Mesendoderm (in vitro differentiated cells): ENCODE measurements at regions not wholly inside any gene's neighbourhood (a gene's known extent, or its start where the extent isn't known, plus 50 kb on each side); places are given as distances from the start of the nearest gene placed in this dataset. TPM values are rescaled to one million over a fixed set of nuclear protein-coding genes. Genes with fewer than 3 reads are reported as not detected.
A peak's percentile ranks its signal among the peaks of the same experiment; 100 is the strongest.

ENCODE experiments used
- DNase-seq: peaks from one replicate; pipeline ENCODE4 v3.0.0; 2013
- H2AK5ac ChIP-seq: 2 replicates; pipeline ENCODE4 v1.6.1; 2013; ENCODE audit warnings: low read length, inconsistent platforms
- H2BK120ac ChIP-seq: 2 replicates; pipeline ENCODE4 v1.6.1; 2013; ENCODE audit warnings: low read depth, mild to moderate bottlenecking, low read length, moderate library complexity, mixed read lengths
- H2BK15ac ChIP-seq: replicated peaks from 2 replicates; pipeline ENCODE4 v1.6.1; 2013; ENCODE audit warnings: low read depth, mild to moderate bottlenecking, moderate library complexity
- H2BK5ac ChIP-seq: 2 replicates; pipeline ENCODE4 v1.6.1; 2013; ENCODE audit warnings: low read length, inconsistent platforms
- H3K18ac ChIP-seq: 2 replicates; pipeline ENCODE4 v1.6.1; 2013; ENCODE audit warnings: mild to moderate bottlenecking, low read length, mixed read lengths
- H3K23ac ChIP-seq: one replicate; pipeline ENCODE4 v1.6.1; 2013; ENCODE audit warnings: low read length
- H3K27ac ChIP-seq: 2 replicates; pipeline ENCODE4 v1.5.1; 2013; ENCODE audit warnings: low read depth, mild to moderate bottlenecking, inconsistent platforms, low read length, moderate library complexity
- H3K27me3 ChIP-seq: 2 replicates; pipeline ENCODE4 v1.6.1; 2013; ENCODE audit warnings: low read length, control low read depth, mild to moderate bottlenecking, inconsistent platforms; ENCODE audit not compliant: insufficient read depth, poor library complexity
- H3K36me3 ChIP-seq: 2 replicates; pipeline ENCODE4 v1.6.1; 2013; ENCODE audit warnings: low read length, inconsistent platforms; ENCODE audit not compliant: control insufficient read depth, insufficient read depth
- H3K4ac ChIP-seq: one replicate; pipeline ENCODE4 v1.6.1; 2013; ENCODE audit warnings: low read depth, mild to moderate bottlenecking, low read length, moderate library complexity
- H3K4me1 ChIP-seq: 2 replicates; pipeline ENCODE4 v1.6.1; 2013; ENCODE audit warnings: low read depth, low read length, inconsistent platforms; ENCODE audit not compliant: control insufficient read depth
- H3K4me2 ChIP-seq: 2 replicates; pipeline ENCODE4 v1.6.1; 2013; ENCODE audit warnings: low read length
- H3K4me3 ChIP-seq: 2 replicates; pipeline ENCODE4 v1.5.1; 2013; ENCODE audit warnings: mild to moderate bottlenecking, low read length
- H3K56ac ChIP-seq: one replicate; pipeline ENCODE4 v1.6.1; 2013; ENCODE audit warnings: low read length
- H3K79me1 ChIP-seq: 2 replicates; pipeline ENCODE4 v1.6.1; 2013; ENCODE audit warnings: low read length, inconsistent platforms
- H3K79me2 ChIP-seq: 2 replicates; pipeline ENCODE4 v1.6.1; 2013; ENCODE audit warnings: mild to moderate bottlenecking, low read length; ENCODE audit not compliant: control insufficient read depth, insufficient read depth
- H3K9ac ChIP-seq: 2 replicates; pipeline ENCODE4 v1.6.1; 2013; ENCODE audit warnings: low read length, inconsistent platforms
- H4K5ac ChIP-seq: one replicate; pipeline ENCODE4 v1.6.1; 2013; ENCODE audit warnings: low read length
- H4K8ac ChIP-seq: one replicate; pipeline ENCODE4 v1.6.1; 2013; ENCODE audit warnings: low read depth, mild to moderate bottlenecking, control low read depth, low read length, moderate library complexity
- WGBS: extraction: QIAGEN DNeasy Blood & Tissue Kit; methylation state at CpG from one replicate; pipeline ENCODE4 v1.1.7; 2013; ENCODE audit warnings: low lambda C conversion rate, missing lambda C conversion rate; ENCODE audit not compliant: insufficient coverage; ENCODE audit errors: extremely low coverage; 5-methylcytosine and 5-hydroxymethylcytosine counted together
- small RNA-seq: library from polyadenylated mRNA; stranded (forward); fragments of <200 nt; extraction: miRNeasy Mini kit (QIAGEN cat#:217004); gene quantifications from one replicate; pipeline ENCODE3, GENCODE V24; 2013; ENCODE audit not compliant: insufficient read depth

- H3K4ac ChIP-seq: no peak overlapping the region
- WGBS: no CpG with 5 or more reads among the region's 2 CpGs
- no peak overlapping the region for H4K8ac ChIP-seq
- H3K27ac ChIP-seq: no peak overlapping the region
- H3K4me1 ChIP-seq: no peaks in the 10 kb centered on the region
- H3K4me2 ChIP-seq: no peak overlapping the region
- H3K36me3 ChIP-seq: no peaks in the 10 kb centered on the region
- no peaks in the 10 kb centered on the region for H3K79me1 ChIP-seq
- no peak overlapping the region for H2BK120ac ChIP-seq
- DNase-seq: no peak
- H2BK5ac ChIP-seq: no peak overlapping the region
- H3K23ac ChIP-seq: no peak overlapping the region
- no peak overlapping the region for H2BK15ac ChIP-seq
- no peak overlapping the region for H3K18ac ChIP-seq
- H4K5ac ChIP-seq: no peak overlapping the region
- H3K9ac ChIP-seq: no peak overlapping the region
- no peaks in the 10 kb centered on the region for H3K79me2 ChIP-seq
- no peaks in the 10 kb centered on the region for H3K27me3 ChIP-seq
- H3K56ac ChIP-seq: no peak overlapping the region
- no peak overlapping the region for H2AK5ac ChIP-seq
- no peak overlapping the region for H3K4me3 ChIP-seq
Observed at GRCh38 chr4:83660578-83660977, 124.7 kb downstream of the GPAT3 start.

- no CpG with 5 or more reads among the region's 7 CpGs for WGBS
- H3K4me1 ChIP-seq: no peaks in the 10 kb centered on the region
Observed at GRCh38 chr4:83658806-83659205, 122.9 kb downstream of the GPAT3 start.

GRCh38 chr4:83657336-83657735 lies 121.4 kb downstream of the GPAT3 start:
- Histone ChIP-seq H3K4me1 (no peaks in the 10 kb centered on the region), H3K9ac (no peak overlapping the region), H2AK5ac (no peak overlapping the region), H3K4me2 (no peak overlapping the region), H3K27ac (no peak overlapping the region), H2BK15ac (no peak overlapping the region), H3K56ac (no peak overlapping the region), H3K4me3 (no peak overlapping the region), H4K5ac (no peak overlapping the region), H3K79me2 (no peaks in the 10 kb centered on the region), H3K18ac (no peak overlapping the region), H2BK5ac (no peak overlapping the region), H2BK120ac (no peak overlapping the region), H3K36me3 (no peaks in the 10 kb centered on the region), H3K4ac (no peak overlapping the region), H3K23ac (no peak overlapping the region), H3K79me1 (no peaks in the 10 kb centered on the region), H4K8ac (no peak overlapping the region), H3K27me3 (no peaks in the 10 kb centered on the region)
- WGBS: no CpG with 5 or more reads among the region's 2 CpGs
- no peak for DNase-seq

More at GRCh38 chr4:83658806-83659205, 122.9 kb downstream of the GPAT3 start:
- Histone ChIP-seq H2BK5ac (no peak overlapping the region), H4K5ac (no peak overlapping the region), H4K8ac (no peak overlapping the region), H3K4me2 (no peak overlapping the region), H3K27ac (no peak overlapping the region), H3K9ac (no peak overlapping the region), H3K27me3 (no peaks in the 10 kb centered on the region), H3K23ac (no peak overlapping the region), H3K79me2 (no peaks in the 10 kb centered on the region), H3K4ac (no peak overlapping the region), H3K36me3 (no peaks in the 10 kb centered on the region), H3K79me1 (no peaks in the 10 kb centered on the region), H2BK15ac (no peak overlapping the region), H2AK5ac (no peak overlapping the region), H3K56ac (no peak overlapping the region), H2BK120ac (no peak overlapping the region), H3K18ac (no peak overlapping the region), H3K4me3 (no peak overlapping the region)
- peak; percentile 72 for DNase-seq

Small RNA genes in the stretch of these regions (small RNA-seq; reads per million reads assigned to genes)
- not detected for gene RNU6-774P
